T-helper 2 cell treated with Interferon-gamma antibody and Interleukin-4, amounts not matched to agents 100 ng/mL and 5 ng/mL, for 36 hours (primary cell): ENCODE measurements at regions not wholly inside any gene's neighbourhood (a gene's known extent, or its start where the extent isn't known, plus 50 kb on each side); places are given as distances from the start of the nearest gene placed in this dataset.

Source experiments
- intact Hi-C: fragments of 100-400 bp; cut with micrococcal nuclease; formaldehyde crosslinking; loops from one replicate; pipeline ENCODE4 v1.15.1; 2023

GRCh38 chr3:31004025-31004678 is 109.7 kb upstream of the GADL1 start:
- intact Hi-C loops, result no loop called here

- intact Hi-C loops, result no loop called here
These were observed 114.5 kb upstream of the GADL1 start for GRCh38 chr3:31008994-31009393.

DNA sequence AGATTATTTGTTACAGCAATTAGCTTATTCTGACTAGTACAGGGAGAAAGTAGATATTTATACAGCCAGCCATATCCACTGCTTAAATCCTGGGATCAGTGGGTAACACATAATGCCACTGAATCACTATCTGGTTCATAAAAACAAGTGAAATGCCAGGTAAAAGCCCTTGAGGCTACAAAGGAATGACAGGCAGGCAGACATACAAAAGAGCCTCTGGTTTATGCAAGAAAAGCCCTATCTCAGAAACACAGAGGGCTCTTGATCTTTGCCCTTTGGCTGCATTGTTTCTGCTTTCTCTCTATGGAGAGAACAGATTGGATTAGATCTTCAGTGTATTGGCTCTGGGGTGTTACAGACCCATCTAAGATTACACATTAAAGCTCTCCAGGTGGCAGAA is 115.4 kb upstream of the GADL1 start:
- intact Hi-C loops, result no loop called here

GRCh38 chr3:31010491-31010890 is 116.0 kb upstream of the GADL1 start:
- intact Hi-C loops, result no loop called here

- intact Hi-C loops, result no loop called here
These were observed 116.9 kb upstream of the GADL1 start for GRCh38 chr3:31011380-31011779.

DNA sequence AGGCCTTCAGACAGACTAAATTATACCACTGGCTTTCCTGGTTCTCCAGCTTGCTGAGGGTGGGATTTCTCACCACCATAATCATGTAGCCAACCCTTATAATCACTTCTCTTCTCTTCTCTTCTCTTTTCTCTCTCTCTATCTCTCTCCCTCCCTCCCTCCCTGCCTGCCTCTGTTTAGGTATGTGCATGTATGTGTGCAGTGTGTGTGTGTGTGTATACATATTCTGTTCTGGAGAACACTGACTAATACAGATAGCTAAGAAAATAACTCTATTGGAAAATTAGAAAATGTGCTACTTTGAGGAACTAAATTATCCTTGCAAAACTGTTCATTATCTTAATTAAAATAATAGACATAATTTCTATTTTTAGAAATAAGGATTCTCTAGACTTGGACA is 118.6 kb upstream of the GADL1 start:
- intact Hi-C loops, result no loop called here

DNA sequence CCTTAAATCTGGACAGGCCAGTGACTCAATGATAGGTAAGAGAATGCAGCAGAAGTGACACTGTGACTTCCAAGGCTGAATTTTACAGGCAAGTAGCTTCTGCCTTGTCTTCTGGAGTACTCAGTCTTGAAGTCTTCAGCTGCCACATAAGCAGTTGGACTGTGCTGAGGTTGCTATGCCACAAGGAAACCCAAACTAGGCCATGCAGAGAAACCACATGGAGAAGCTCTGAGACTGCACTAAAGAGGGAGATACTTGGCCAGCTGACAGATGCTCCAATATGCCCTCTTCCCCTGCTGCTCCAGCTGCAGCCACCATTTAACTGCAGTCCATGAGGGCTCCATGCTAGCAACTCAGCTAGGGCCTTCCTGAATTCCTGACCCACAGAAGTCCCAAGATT is 119.4 kb upstream of the GADL1 start:
- intact Hi-C loops, result no loop called here

DNA sequence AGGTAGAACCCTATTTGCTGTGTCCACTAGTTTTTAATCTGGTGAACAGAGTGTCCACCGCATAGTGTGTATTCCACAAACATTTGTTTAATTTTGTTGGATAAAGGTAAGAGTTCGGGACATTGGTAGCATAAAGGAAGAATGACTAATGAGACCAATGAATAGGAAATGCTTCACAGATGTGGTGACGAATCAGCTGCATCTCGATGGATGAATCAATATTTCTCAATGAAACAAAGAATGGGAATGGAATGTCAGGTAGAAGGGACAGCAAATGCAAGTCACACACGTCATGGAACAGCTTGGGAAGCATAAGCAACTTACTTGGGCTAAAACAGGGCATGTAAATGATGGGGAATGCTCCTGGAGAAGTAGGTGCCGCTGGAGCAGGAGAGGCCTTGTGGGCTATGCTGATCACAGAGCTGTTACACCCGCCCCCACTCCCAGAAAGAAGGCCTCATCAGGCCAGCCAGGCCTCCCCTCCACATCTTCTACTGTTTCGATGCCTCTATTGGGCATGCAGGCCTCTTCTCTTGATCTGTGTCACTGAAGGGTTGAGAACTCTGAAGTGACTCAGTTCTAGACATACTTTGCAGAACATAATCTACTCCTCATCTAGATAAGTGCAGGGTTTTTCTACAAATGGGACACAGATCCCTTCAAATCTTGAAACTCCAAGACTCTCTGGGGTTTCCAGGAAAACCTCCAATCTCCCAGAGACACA is 120.0 kb upstream of the GADL1 start:
- intact Hi-C loops, result no loop called here

DNA sequence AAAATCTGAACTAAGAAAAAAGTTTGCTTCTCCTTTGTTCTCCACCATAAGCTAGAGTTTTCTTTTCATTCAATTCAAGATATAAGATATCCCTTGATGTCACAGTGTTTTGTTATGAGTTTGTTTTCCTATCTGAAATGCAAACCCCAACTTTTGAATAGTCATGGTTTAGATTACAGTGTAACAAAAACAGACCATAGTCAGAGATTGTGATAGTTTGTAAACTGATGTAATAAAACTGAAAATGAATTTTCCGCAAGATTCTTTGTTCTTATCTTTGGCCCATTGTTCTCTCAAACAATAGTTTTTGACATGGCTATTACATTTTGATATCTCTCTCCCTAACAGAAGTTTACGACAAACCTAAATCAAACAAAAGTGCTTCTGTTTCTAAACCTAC is 121.7 kb upstream of the GADL1 start:
- intact Hi-C loops, result no loop called here

DNA sequence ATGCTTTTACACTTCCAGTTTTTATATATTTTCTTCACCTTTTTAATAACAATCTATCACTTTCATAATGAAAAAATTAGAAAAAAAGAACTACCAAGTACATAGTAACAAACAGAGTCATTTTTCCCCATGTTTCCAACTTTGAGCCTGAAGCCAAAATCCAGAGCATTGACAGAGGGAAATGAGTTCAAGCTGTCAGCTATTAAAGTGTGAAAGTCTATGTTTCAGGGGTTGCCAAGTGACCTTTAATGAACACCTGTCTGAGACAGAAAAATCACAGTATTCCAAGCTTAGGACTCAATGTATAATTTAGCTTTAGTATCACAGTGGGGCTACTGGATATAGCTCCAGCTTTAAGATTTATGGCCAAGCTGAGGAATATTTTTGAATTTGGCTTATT is 128.3 kb upstream of the GADL1 start:
- intact Hi-C loops, result no loop called here

GRCh38 chr3:31025541-31025940 is 131.1 kb upstream of the GADL1 start:
- intact Hi-C loops, result no loop called here

GRCh38 chr3:31027191-31027761 is 132.8 kb upstream of the GADL1 start:
- intact Hi-C loops, result no loop called here

GRCh38 chr3:31027914-31028313 is 133.5 kb upstream of the GADL1 start:
- intact Hi-C loops, result no loop called here

DNA sequence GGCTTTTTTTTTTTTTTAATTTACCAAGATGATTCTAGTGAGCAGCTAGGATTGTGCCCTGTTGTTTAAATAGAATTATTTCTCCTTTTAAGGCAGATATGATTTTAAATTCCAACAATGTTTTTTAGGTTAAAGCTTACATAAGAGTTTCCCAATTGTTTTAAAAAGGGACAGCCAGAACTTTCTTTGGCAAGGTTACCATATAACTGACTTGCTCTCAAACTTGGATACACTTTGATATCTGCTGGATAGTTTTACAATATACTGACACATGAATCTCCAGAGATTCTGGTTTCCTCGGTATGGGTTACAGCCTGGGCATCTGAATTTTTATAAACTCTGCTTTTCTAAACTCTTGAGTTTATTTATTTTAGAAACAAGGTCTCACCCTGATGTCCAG is 134.3 kb upstream of the GADL1 start:
- intact Hi-C loops, result no loop called here

GRCh38 chr3:31029706-31030105 is 135.2 kb upstream of the GADL1 start:
- intact Hi-C loops, result no loop called here

DNA sequence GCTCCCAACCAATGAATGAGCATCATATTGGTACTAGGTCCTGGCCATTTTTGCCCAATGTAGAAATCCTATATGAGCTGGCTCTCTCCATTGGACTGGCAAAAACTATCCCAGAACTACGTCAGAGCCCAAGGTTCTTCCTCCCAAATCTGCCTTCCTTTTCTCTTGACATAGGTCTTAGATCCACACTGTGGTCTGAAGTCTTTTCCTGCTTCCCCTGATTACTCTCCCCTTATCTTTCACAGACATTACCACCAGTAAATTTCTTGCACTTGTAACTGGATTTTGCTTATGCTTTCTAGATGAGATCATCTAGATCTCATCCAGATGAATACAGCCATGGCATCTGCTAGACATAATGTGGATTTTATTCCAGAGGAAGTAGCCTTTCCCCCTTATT is 141.2 kb upstream of the GADL1 start:
- intact Hi-C loops, result no loop called here

- intact Hi-C loops, result no loop called here
These were observed 143.8 kb upstream of the GADL1 start for GRCh38 chr3:31038086-31038739.

DNA sequence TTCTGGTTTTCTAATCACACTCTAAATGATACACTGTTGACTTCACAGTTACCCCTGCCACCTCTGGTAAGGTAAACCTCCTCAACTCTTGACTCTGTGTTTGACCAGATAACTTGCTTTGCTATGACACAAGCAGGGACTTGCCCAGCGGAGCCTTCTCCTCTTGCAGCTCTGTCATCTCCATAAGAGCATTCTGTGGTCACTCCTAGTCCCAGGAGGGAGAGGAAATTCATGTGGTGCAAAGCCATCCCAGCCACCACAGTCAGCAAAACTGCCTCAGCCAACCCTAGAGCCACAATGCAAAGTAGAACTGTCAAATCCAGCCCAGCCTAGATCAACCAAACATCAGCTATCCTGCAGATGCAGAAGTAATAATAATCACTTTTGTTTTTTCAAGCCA is 144.7 kb upstream of the GADL1 start:
- intact Hi-C loops, result no loop called here

DNA sequence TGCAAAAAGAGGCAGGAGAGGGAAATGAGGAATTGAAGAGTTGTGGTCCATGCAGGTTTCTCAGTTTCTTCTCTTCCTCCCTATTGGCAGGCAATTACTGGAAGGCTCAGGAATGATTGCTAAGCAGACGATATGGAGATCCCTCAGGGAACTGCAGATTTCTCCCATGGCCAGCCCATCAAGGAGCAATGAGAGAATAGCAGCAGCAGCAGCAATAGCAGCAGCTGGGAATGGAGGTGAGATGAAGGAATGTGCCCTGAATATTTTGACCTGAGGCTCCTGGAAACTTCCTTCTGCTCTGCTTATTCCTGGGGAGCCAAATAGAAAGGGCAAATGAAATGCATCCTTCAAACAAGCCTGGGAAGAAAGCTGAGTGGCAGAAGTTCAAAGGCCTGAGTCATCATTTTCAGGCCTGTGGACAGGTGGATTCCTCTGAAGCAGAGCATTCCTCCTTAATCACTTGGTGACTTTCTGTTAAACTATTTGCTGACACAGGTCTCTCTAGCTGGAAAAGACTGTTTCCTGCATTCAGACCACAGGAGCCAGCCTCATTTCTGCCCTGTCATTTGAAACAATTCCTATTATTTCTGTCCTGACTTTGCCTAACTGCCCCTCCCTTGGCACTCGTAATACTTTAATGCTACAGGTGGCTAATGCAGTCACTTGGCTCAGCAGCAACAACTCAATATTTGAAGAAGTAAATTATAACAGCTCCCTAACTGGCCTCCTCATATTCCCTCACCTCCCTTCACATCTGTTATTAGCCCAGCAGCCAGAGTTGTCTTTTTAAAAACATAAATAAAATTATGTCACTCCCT is 146.9 kb upstream of the GADL1 start:
- intact Hi-C loops, result no loop called here

DNA sequence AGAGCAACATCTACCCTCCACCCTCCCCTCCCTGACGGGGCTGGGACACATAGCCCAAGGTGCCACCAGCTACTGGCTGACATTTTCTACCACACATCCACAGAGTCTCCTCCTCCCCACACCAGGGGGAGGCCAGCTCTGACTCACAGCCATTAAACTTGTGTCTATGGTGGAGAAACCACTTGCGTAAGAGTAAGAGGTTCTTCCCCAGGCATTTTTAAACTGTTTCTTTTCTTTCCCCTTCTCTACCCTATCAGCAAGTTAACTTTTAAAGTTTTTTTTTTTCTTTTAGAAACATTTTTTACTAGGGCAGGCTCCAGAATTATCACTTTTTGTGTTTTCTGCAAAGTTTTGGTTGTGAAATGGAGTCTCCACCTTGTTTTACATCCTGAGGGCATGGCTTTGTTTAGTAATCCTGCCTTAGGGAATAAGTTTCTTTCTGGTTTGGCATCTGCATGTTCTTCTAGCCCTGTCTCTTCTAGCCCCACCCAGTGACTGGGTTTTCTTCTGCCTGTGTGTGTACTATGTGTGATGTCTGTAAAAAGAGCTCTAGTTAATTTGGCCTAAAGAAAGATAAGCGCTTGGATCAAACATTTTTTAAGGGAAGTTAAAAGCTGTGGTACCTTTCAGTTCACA is 148.8 kb upstream of the GADL1 start:
- intact Hi-C loops, result no loop called here

- intact Hi-C loops, result no loop called here
These were observed 153.2 kb upstream of the GADL1 start for GRCh38 chr3:31047673-31048072.
